BE2C (cell line): ENCODE measurements at regions not wholly inside any gene's neighbourhood (a gene's known extent, or its start where the extent isn't known, plus 50 kb on each side); places are given as distances from the start of the nearest gene placed in this dataset.
A peak's percentile ranks its signal among the peaks of the same experiment; 100 is the strongest.

Source experiments
- DNase-seq: peaks from one replicate; pipeline ENCODE4 v3.0.0-alpha.2; 2020
- H3K27me3 ChIP-seq: fragments of 250-450 bp; sonication (Bioruptor Pico); 2 replicates; pipeline ENCODE4 v1.5.1; 2020; ENCODE audit warnings: mild to moderate bottlenecking
- H3K36me3 ChIP-seq: fragments of 250-450 bp; sonication (Bioruptor Pico); 2 replicates; pipeline ENCODE4 v1.5.1; 2020; ENCODE audit warnings: mild to moderate bottlenecking
- H3K4me1 ChIP-seq: fragments of 250-450 bp; sonication (Bioruptor Pico); 2 replicates; pipeline ENCODE4 v1.5.1; 2020
- H3K4me3 ChIP-seq: 2 replicates; pipeline ENCODE4 v1.5.1; 2011; ENCODE audit warnings: low read depth, low read length
- H3K9me3 ChIP-seq: fragments of 250-450 bp; sonication (Bioruptor Pico); 2 replicates; pipeline ENCODE4 v1.5.1; 2020
- CTCF ChIP-seq: IDR thresholded peaks from 2 replicates; pipeline ENCODE4 v1.5.1; 2012; ENCODE audit warnings: mild to moderate bottlenecking, low read depth, low read length

GRCh38 chr14:34355584-34356263 is 106.3 kb downstream of the SPTSSA start:
- Histone ChIP-seq H3K4me1 (peaks cover 26% of the 10 kb centered on the region), H3K4me3 (no peak overlapping the region), H3K27me3 (no peaks in the 10 kb centered on the region), H3K36me3 (no peaks in the 10 kb centered on the region; the same call in 1 of the 2 replicates), H3K9me3 (no peaks in the 10 kb centered on the region)
- peak; percentile 62 for DNase-seq
- no peak for TF ChIP-seq CTCF

GRCh38 chr14:34354556-34354955 is 107.5 kb downstream of the SPTSSA start:
- H3K4me3 ChIP-seq: no peak overlapping the region
- H3K36me3 ChIP-seq: no peaks in the 10 kb centered on the region; the same call in 1 of the 2 replicates
- DNase-seq: peak; percentile 20
- no peaks in the 10 kb centered on the region for H3K9me3 ChIP-seq
- peaks cover 20% of the 10 kb centered on the region for H3K4me1 ChIP-seq
- no peak for TF ChIP-seq CTCF
- H3K27me3 ChIP-seq: no peaks in the 10 kb centered on the region

- DNase-seq: no peak
- Histone ChIP-seq H3K9me3 (no peaks in the 10 kb centered on the region; the same call in 1 of the 2 replicates), H3K4me3 (no peak overlapping the region), H3K36me3 (no peaks in the 10 kb centered on the region; the same call in 1 of the 2 replicates), H3K27me3 (no peaks in the 10 kb centered on the region), H3K4me1 (peaks cover 15% of the 10 kb centered on the region)
- TF ChIP-seq CTCF: no peak
Measured at GRCh38 chr14:34350903-34351302, 111.1 kb downstream of the SPTSSA start.

- Histone ChIP-seq H3K4me1 (no peaks in the 10 kb centered on the region), H3K27me3 (no peaks in the 10 kb centered on the region), H3K9me3 (no peaks in the 10 kb centered on the region; the same call in 1 of the 2 replicates), H3K4me3 (no peak overlapping the region), H3K36me3 (no peaks in the 10 kb centered on the region; the same call in 1 of the 2 replicates)
- TF ChIP-seq CTCF: no peak
- no peak for DNase-seq
Measured at GRCh38 chr14:34348592-34348991, 113.4 kb downstream of the SPTSSA start.

- no peak overlapping the region for H3K4me3 ChIP-seq
- H3K4me1 ChIP-seq: no peaks in the 10 kb centered on the region
- no peaks in the 10 kb centered on the region for H3K36me3 ChIP-seq
- TF ChIP-seq CTCF: no peak
- no peaks in the 10 kb centered on the region for H3K27me3 ChIP-seq
- no peaks in the 10 kb centered on the region; the same call in 1 of the 2 replicates for H3K9me3 ChIP-seq
- DNase-seq: no peak
Measured at GRCh38 chr14:34347683-34348082, 114.4 kb downstream of the SPTSSA start.

GRCh38 chr14:34345718-34346465 is 116.1 kb downstream of the SPTSSA start:
- no peaks in the 10 kb centered on the region for H3K36me3 ChIP-seq
- H3K4me1 ChIP-seq: no peaks in the 10 kb centered on the region
- no peak for DNase-seq
- TF ChIP-seq CTCF: no peak
- H3K27me3 ChIP-seq: no peaks in the 10 kb centered on the region
- H3K4me3 ChIP-seq: no peak overlapping the region
- no peaks in the 10 kb centered on the region; the same call in 1 of the 2 replicates for H3K9me3 ChIP-seq
